HL-60 (cell line): ENCODE measurements at regions not wholly inside any gene's neighbourhood (a gene's known extent, or its start where the extent isn't known, plus 50 kb on each side); places are given as distances from the start of the nearest gene placed in this dataset.

ENCODE experiments used
- CTCF ChIP-seq: IDR thresholded peaks from one replicate; pipeline ENCODE4 v1.5.1; 2011; ENCODE audit warnings: low read length, control low read depth, inconsistent platforms; ENCODE audit not compliant: insufficient read depth
- GABPA ChIP-seq: IDR thresholded peaks from 2 replicates; pipeline ENCODE4 v1.6.1; 2012; ENCODE audit warnings: low read depth
- POLR2AphosphoS5 ChIP-seq: IDR thresholded peaks from 2 replicates; pipeline ENCODE4 v1.6.1; 2012; ENCODE audit warnings: low read depth
- TF ChIP-seq, protein P1 (sequence below): IDR thresholded peaks from 2 replicates; pipeline ENCODE4 v1.6.1; 2012; ENCODE audit warnings: low read depth; ENCODE audit not compliant: insufficient replicate concordance

DNA sequence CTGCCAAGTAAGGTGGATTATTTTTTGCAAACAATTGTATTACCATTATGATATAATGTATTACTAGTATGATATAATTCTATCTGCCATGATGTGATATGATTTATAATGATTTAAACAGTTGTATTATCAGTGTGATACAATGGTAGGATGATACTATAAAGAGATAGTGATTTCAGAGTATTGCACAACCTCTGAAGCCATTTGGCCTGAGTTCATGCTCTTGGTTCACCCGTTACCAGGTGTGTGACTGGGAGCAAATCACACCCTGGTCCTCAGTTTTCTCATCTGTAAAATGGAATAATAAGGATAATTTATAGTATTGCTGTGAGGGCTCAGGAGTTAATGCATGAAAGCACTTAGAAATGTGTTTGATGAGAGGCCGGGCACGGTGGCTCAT is 905.0 kb upstream of the RBFOX1 start:
- TF ChIP-seq CTCF (no peak), GABPA (no peak), POLR2AphosphoS5 (no peak)
- TF ChIP-seq, protein P1, sequence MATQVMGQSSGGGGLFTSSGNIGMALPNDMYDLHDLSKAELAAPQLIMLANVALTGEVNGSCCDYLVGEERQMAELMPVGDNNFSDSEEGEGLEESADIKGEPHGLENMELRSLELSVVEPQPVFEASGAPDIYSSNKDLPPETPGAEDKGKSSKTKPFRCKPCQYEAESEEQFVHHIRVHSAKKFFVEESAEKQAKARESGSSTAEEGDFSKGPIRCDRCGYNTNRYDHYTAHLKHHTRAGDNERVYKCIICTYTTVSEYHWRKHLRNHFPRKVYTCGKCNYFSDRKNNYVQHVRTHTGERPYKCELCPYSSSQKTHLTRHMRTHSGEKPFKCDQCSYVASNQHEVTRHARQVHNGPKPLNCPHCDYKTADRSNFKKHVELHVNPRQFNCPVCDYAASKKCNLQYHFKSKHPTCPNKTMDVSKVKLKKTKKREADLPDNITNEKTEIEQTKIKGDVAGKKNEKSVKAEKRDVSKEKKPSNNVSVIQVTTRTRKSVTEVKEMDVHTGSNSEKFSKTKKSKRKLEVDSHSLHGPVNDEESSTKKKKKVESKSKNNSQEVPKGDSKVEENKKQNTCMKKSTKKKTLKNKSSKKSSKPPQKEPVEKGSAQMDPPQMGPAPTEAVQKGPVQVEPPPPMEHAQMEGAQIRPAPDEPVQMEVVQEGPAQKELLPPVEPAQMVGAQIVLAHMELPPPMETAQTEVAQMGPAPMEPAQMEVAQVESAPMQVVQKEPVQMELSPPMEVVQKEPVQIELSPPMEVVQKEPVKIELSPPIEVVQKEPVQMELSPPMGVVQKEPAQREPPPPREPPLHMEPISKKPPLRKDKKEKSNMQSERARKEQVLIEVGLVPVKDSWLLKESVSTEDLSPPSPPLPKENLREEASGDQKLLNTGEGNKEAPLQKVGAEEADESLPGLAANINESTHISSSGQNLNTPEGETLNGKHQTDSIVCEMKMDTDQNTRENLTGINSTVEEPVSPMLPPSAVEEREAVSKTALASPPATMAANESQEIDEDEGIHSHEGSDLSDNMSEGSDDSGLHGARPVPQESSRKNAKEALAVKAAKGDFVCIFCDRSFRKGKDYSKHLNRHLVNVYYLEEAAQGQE = no peak
